GM23338 (cell line): ENCODE measurements at regions not wholly inside any gene's neighbourhood (a gene's known extent, or its start where the extent isn't known, plus 50 kb on each side); places are given as distances from the start of the nearest gene placed in this dataset.

Experiments used
- CTCF ChIP-seq, 2 experiments: fragments of 200-600 bp in 1 of 2; sonication (generic) in 1 of 2; conservative IDR thresholded peaks; 2 replicates each; pipeline versions ENCODE4 v1.5.1 to v1.6.1; 2016 to 2017; ENCODE audit warnings: antibody characterized with exemption in 2 of 2, low read depth in 2 of 2, mild to moderate bottlenecking in 2 of 2, moderate library complexity in 1 of 2
- ETS1 ChIP-seq: IDR thresholded peaks from 2 replicates; pipeline ENCODE4 v1.6.1; 2016; ENCODE audit warnings: antibody characterized with exemption
- EZH2 ChIP-seq: fragments of 200-600 bp; sonication (generic); IDR thresholded peaks from one replicate; pipeline ENCODE4 v1.8.0; 2017; ENCODE audit warnings: antibody characterized with exemption, mild to moderate bottlenecking, low read depth; ENCODE audit not compliant: unreplicated experiment
- EZH2phosphoT487 ChIP-seq: fragments of 200-600 bp; sonication (generic); IDR thresholded peaks from one replicate; pipeline ENCODE4 v1.8.1; 2018; ENCODE audit warnings: antibody characterized with exemption; ENCODE audit not compliant: unreplicated experiment
- JUNB ChIP-seq: IDR thresholded peaks from one replicate; pipeline ENCODE4 v1.6.1; 2016; ENCODE audit warnings: antibody characterized with exemption; ENCODE audit not compliant: unreplicated experiment
- NANOG ChIP-seq: IDR thresholded peaks from 2 replicates; pipeline ENCODE4 v1.6.1; 2016; ENCODE audit warnings: antibody characterized with exemption, borderline replicate concordance
- POLR2AphosphoS5 ChIP-seq: IDR thresholded peaks from 2 replicates; pipeline ENCODE4 v1.6.1; 2016; ENCODE audit warnings: antibody characterized with exemption, low read depth
- REST ChIP-seq: IDR thresholded peaks from one replicate; pipeline ENCODE4 v1.6.1; 2018; ENCODE audit warnings: antibody characterized with exemption; ENCODE audit not compliant: unreplicated experiment
- STAT1 ChIP-seq: IDR thresholded peaks from one replicate; pipeline ENCODE4 v1.6.1; 2016; ENCODE audit warnings: antibody characterized with exemption; ENCODE audit not compliant: unreplicated experiment
- ZNF114 ChIP-seq: fragments of 250-450 bp; sonication (Bioruptor Pico); IDR thresholded peaks from 2 replicates; pipeline ENCODE4 v1.5.0; 2020; ENCODE audit warnings: mild to moderate bottlenecking, moderate library complexity
- ZNF462 ChIP-seq: fragments of 250-450 bp; sonication (Bioruptor Pico); IDR thresholded peaks from 2 replicates; pipeline ENCODE4 v1.5.0; 2020; ENCODE audit warnings: mild to moderate bottlenecking, moderate library complexity

- TF ChIP-seq CTCF (conservative IDR thresholded peaks at IDR 0.05; ENCODE audit: low read depth in 2 of 2) (no peak), EZH2 (no peak), POLR2AphosphoS5 (no peak), EZH2phosphoT487 (no peak), REST (no peak), ZNF462 (no peak), ZNF114 (CRISPR knock-in tag) (no peak), JUNB (no peak), ETS1 (no peak), STAT1 (no peak), NANOG (no peak)
Observed at GRCh38 chr12:91250273-91250665, 67.7 kb upstream of the DCN start.
